Spleen (tissue), 7 donors: ENCODE measurements at regions not wholly inside any gene's neighbourhood (a gene's known extent, or its start where the extent isn't known, plus 50 kb on each side); places are given as distances from the start of the nearest gene placed in this dataset.

Experiments
- POLR2A ChIP-seq, 3 donors: fragments of 450-650 bp; IDR thresholded peaks; one replicate each; pipeline ENCODE4 v1.5.1; 2017; ENCODE audit warnings: antibody characterized with exemption in 3 of 3, mild to moderate bottlenecking in 1 of 3
- POLR2AphosphoS5 ChIP-seq, 3 donors: sonication (generic); formaldehyde crosslinking; IDR thresholded peaks; one replicate each; pipeline ENCODE4 v1.5.1; 2017; ENCODE audit warnings: antibody characterized with exemption in 3 of 3
- TF ChIP-seq, protein P1 (sequence below), 11 experiments: fragments of 200-600 bp in 7 of 11; fragments of 450-650 bp in 4 of 11; sonication (generic) in 4 of 11; IDR thresholded peaks in 8 of 11; conservative IDR thresholded peaks in 3 of 11; 1 replicate in 7 of 11; 2 replicates in 4 of 11; pipeline versions ENCODE4 v1.4.0 to v1.8.0; 2016 to 2021; ENCODE audit warnings: antibody characterized with exemption in 11 of 11, inconsistent platforms in 4 of 11, mild to moderate bottlenecking in 1 of 11
- donor health status: DM: no; HTN: no; CAD: no; lungs with moderate emphysema.
- donor health status: DM: no; HTN: no; CAD: no.
- donor health status: DM: no; HTN: no; CAD: no.

GRCh38 chr2:176395273-176395854, 126.1 kb downstream of the MTX2 start:
- no peak for TF ChIP-seq POLR2A (IDR thresholded peaks at IDR 0.05)
- TF ChIP-seq, protein P1, sequence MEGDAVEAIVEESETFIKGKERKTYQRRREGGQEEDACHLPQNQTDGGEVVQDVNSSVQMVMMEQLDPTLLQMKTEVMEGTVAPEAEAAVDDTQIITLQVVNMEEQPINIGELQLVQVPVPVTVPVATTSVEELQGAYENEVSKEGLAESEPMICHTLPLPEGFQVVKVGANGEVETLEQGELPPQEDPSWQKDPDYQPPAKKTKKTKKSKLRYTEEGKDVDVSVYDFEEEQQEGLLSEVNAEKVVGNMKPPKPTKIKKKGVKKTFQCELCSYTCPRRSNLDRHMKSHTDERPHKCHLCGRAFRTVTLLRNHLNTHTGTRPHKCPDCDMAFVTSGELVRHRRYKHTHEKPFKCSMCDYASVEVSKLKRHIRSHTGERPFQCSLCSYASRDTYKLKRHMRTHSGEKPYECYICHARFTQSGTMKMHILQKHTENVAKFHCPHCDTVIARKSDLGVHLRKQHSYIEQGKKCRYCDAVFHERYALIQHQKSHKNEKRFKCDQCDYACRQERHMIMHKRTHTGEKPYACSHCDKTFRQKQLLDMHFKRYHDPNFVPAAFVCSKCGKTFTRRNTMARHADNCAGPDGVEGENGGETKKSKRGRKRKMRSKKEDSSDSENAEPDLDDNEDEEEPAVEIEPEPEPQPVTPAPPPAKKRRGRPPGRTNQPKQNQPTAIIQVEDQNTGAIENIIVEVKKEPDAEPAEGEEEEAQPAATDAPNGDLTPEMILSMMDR (IDR thresholded peaks at IDR 0.05 in 8 of 11, conservative IDR thresholded peaks at IDR 0.05 in 3 of 11) = no peak
- TF ChIP-seq POLR2AphosphoS5 (IDR thresholded peaks at IDR 0.05) = no peak
